GM12878 (cell line): ENCODE measurements at regions not wholly inside any gene's neighbourhood (a gene's known extent, or its start where the extent isn't known, plus 50 kb on each side); places are given as distances from the start of the nearest gene placed in this dataset.

ENCODE experiments used
- ATAC-seq: fragments of 200-7000 bp; cut with Tn5 transposase; 3 replicates; pipeline ENCODE4 v1.9.1; 2020; ENCODE audit warnings: mild to moderate bottlenecking, moderate library complexity
- BruUV-seq: library from RNA; stranded (reverse); fragments of 400-500 nt; replicated peaks from 2 replicates; lab custom pipeline; 2021; lab: Mats Ljungman, UMichigan
- CTCF ChIA-PET: fragments of 300-600 bp; sonication (Branson Sonifier 250); formaldehyde crosslinking; extraction: SDS; loops from one replicate; lab custom pipeline; 2021; ENCODE audit warnings: inconsistent platforms; lab: Yijun Ruan, JAX
- POLR2A ChIA-PET: fragments of 350-600 bp; formaldehyde crosslinking; extraction: SDS; loops from one replicate; lab custom pipeline; 2021; ENCODE audit warnings: inconsistent platforms; lab: Charles Lee
- RAD21 ChIA-PET: fragments of 300-600 bp; sonication (Branson Sonifier 250); formaldehyde crosslinking; loops from one replicate; lab custom pipeline; 2023; ENCODE audit warnings: antibody characterized with exemption; ENCODE audit not compliant: unreplicated experiment; lab: Charles Lee
- SMC1A ChIA-PET: fragments of 300-600 bp; sonication (Branson Sonifier 250); formaldehyde crosslinking; loops from one replicate; lab custom pipeline; 2023; ENCODE audit not compliant: unreplicated experiment, uncharacterized antibody; lab: Charles Lee
- DNase-seq: peaks from one replicate; pipeline ENCODE4 v3.0.0-alpha.2; 2011; ENCODE audit warnings: low read depth, low spot score
- FAIRE-seq: peaks from 3 replicates; lab custom pipeline; 2011; peaks lifted over from hg19 to GRCh38; lab: Jason Lieb, UNC
- H2AFZ ChIP-seq: 2 replicates; pipeline ENCODE4 v1.6.0; 2011; ENCODE audit warnings: low read depth, low read length, control low read depth; ENCODE audit not compliant: control insufficient read depth
- H3K27ac ChIP-seq: 2 replicates; pipeline ENCODE4 v1.5.1; 2011; ENCODE audit warnings: control low read depth; ENCODE audit not compliant: control insufficient read depth, insufficient read depth
- H3K27me3 ChIP-seq, 2 experiments: replicated peaks in 1 of 2; 2 replicates each; pipeline versions ENCODE4 v1.6.0 to v1.6.1; 2011; ENCODE audit warnings: low read length in 1 of 2; ENCODE audit not compliant: control insufficient read depth in 2 of 2, insufficient read depth in 2 of 2
- H3K36me3 ChIP-seq, 2 experiments: 2 replicates each; pipeline ENCODE4 v1.5.1; 2011; ENCODE audit warnings: low read length in 1 of 2; ENCODE audit not compliant: control insufficient read depth in 2 of 2, insufficient read depth in 2 of 2
- H3K4me1 ChIP-seq: 2 replicates; pipeline ENCODE4 v1.6.1; 2011; ENCODE audit warnings: mild to moderate bottlenecking, low read length, moderate library complexity, mixed read lengths; ENCODE audit not compliant: control insufficient read depth, insufficient read depth
- H3K4me2 ChIP-seq: 2 replicates; pipeline ENCODE4 v1.6.0; 2011; ENCODE audit warnings: control low read depth; ENCODE audit not compliant: control insufficient read depth, insufficient read depth
- H3K4me3 ChIP-seq: fragments of 200-600 bp; sonication (generic); 2 replicates; pipeline ENCODE4 v1.5.1; 2016
- H3K79me2 ChIP-seq: 2 replicates; pipeline ENCODE4 v1.6.0; 2011; ENCODE audit warnings: low read length; ENCODE audit not compliant: control insufficient read depth, insufficient read depth
- H3K9ac ChIP-seq: 2 replicates; pipeline ENCODE4 v1.8.0; 2011; ENCODE audit warnings: low read length, control low read depth, mixed read lengths; ENCODE audit not compliant: control insufficient read depth, insufficient read depth
- H3K9me3 ChIP-seq: replicated peaks from 3 replicates; pipeline ENCODE4 v1.5.1; 2011; ENCODE audit warnings: mild to moderate bottlenecking, low read length; ENCODE audit not compliant: control insufficient read depth, insufficient read depth
- H4K20me1 ChIP-seq: 2 replicates; pipeline ENCODE4 v1.6.0; 2011; ENCODE audit not compliant: control insufficient read depth, insufficient read depth
- CHD4 ChIP-seq: fragments of 200-600 bp; sonication (generic); IDR thresholded peaks from 2 replicates; pipeline ENCODE4 v1.6.1; 2016; ENCODE audit warnings: mild to moderate bottlenecking
- IKZF2 ChIP-seq, 2 experiments: fragments of 450-650 bp; IDR thresholded peaks; 2 replicates each; pipeline ENCODE4 v1.6.1; 2017; ENCODE audit warnings: mild to moderate bottlenecking in 2 of 2, moderate library complexity in 2 of 2
- PAX5 ChIP-seq: IDR thresholded peaks from 2 replicates; pipeline ENCODE4 v1.6.1; 2011; ENCODE audit warnings: low read depth, low read length, borderline replicate concordance
- SUPT20H ChIP-seq: IDR thresholded peaks from 2 replicates; pipeline ENCODE4 v1.6.1; 2011; ENCODE audit warnings: low read depth, mild to moderate bottlenecking, low read length, moderate library complexity, borderline replicate concordance; ENCODE audit not compliant: control insufficient read depth
- YY1 ChIP-seq: IDR thresholded peaks from 2 replicates; pipeline ENCODE4 v1.6.1; 2011; ENCODE audit warnings: low read depth, mild to moderate bottlenecking, low read length
- WGBS: methylation state at CpG from one replicate; pipeline ENCODE4 v1.1.6; 2016; ENCODE audit warnings: low lambda C conversion rate; ENCODE audit not compliant: insufficient replicate concordance, insufficient coverage; ENCODE audit errors: missing lambda C conversion rate; 5-methylcytosine and 5-hydroxymethylcytosine counted together
- in situ Hi-C: fragments of 300-500 bp; cut with MboI; formaldehyde crosslinking; loops from 9 replicates; pipeline ENCODE4 v1.14.3; 2018; ENCODE audit warnings: mixed read lengths
- intact Hi-C: fragments of 100-400 bp; cut with micrococcal nuclease; formaldehyde crosslinking; loops from one replicate; pipeline ENCODE4 v1.14.2; 2022; ENCODE audit not compliant: unreplicated experiment
- TF ChIP-seq, protein P1 (sequence below): fragments of 450-650 bp; IDR thresholded peaks from 2 replicates; pipeline ENCODE4 v1.6.1; 2016; ENCODE audit warnings: mild to moderate bottlenecking, moderate library complexity, borderline replicate concordance
- TF ChIP-seq, protein P2 (sequence below): fragments of 450-650 bp; IDR thresholded peaks from 2 replicates; pipeline ENCODE4 v1.6.1; 2017; ENCODE audit warnings: borderline replicate concordance
- TF ChIP-seq, protein P3 (sequence below): IDR thresholded peaks from 2 replicates; pipeline ENCODE4 v1.6.1; 2012; ENCODE audit warnings: mild to moderate bottlenecking, low read depth, low read length
- TF ChIP-seq, protein P4 (sequence below): fragments of 450-650 bp; formaldehyde crosslinking; IDR thresholded peaks from 2 replicates; pipeline ENCODE4 v1.5.0; 2022; ENCODE audit warnings: mild to moderate bottlenecking, missing genetic modification characterization

DNA sequence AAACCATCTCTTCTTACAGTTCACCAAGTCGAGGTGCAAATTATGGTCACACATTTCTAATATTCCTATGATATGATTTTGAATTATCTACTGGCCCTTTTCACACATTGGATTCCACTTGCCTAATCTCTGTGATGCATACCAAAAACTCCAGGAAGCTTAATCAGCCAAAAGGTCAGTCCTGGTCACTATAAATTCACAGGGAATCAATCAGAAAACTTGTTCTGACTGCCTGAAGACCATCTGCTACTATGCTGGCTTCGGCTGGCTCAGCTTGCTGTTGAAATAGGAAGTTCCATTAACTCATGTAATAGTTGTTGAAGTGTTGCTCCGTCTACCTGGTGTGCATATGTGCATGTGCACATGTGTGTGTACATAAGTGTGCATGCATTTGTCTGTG is 142.8 kb upstream of the FLRT2 start:
- no peaks in the 10 kb centered on the region for H3K9me3 ChIP-seq
- RAD21 ChIA-PET, result no interaction called here
- ATAC-seq (no peak), FAIRE-seq (no peak), DNase-seq (no peak)
- CTCF ChIA-PET, result no interaction called here
- H4K20me1 ChIP-seq, result no peaks in the 10 kb centered on the region
- POLR2A ChIA-PET, result no interaction called here
- no peak overlapping the region for H2AFZ ChIP-seq
- no peaks in the 10 kb centered on the region for H3K79me2 ChIP-seq
- WGBS, result 1% methylated on average over 3 of the region's 3 CpGs
- H3K9ac ChIP-seq, result no peak overlapping the region
- no peak overlapping the region for H3K27ac ChIP-seq
- no peaks in the 10 kb centered on the region for H3K4me1 ChIP-seq
- SMC1A ChIA-PET, result no interaction called here
- no peak overlapping the region for H3K4me3 ChIP-seq
- intact Hi-C loops, result no loop called here
- BruUV-seq, result no TSS peak
- H3K4me2 ChIP-seq, result no peak overlapping the region
- in situ Hi-C loops, result no loop called here
- H3K27me3 ChIP-seq, result no peaks in the 10 kb centered on the region
- H3K36me3 ChIP-seq, result no peaks in the 10 kb centered on the region
- TF ChIP-seq IKZF2 (IDR thresholded peaks at IDR 0.05), result no peak
- TF ChIP-seq, protein P1, sequence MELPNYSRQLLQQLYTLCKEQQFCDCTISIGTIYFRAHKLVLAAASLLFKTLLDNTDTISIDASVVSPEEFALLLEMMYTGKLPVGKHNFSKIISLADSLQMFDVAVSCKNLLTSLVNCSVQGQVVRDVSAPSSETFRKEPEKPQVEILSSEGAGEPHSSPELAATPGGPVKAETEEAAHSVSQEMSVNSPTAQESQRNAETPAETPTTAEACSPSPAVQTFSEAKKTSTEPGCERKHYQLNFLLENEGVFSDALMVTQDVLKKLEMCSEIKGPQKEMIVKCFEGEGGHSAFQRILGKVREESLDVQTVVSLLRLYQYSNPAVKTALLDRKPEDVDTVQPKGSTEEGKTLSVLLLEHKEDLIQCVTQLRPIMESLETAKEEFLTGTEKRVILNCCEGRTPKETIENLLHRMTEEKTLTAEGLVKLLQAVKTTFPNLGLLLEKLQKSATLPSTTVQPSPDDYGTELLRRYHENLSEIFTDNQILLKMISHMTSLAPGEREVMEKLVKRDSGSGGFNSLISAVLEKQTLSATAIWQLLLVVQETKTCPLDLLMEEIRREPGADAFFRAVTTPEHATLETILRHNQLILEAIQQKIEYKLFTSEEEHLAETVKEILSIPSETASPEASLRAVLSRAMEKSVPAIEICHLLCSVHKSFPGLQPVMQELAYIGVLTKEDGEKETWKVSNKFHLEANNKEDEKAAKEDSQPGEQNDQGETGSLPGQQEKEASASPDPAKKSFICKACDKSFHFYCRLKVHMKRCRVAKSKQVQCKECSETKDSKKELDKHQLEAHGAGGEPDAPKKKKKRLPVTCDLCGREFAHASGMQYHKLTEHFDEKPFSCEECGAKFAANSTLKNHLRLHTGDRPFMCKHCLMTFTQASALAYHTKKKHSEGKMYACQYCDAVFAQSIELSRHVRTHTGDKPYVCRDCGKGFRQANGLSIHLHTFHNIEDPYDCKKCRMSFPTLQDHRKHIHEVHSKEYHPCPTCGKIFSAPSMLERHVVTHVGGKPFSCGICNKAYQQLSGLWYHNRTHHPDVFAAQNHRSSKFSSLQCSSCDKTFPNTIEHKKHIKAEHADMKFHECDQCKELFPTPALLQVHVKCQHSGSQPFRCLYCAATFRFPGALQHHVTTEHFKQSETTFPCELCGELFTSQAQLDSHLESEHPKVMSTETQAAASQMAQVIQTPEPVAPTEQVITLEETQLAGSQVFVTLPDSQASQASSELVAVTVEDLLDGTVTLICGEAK, result no peak
- TF ChIP-seq, protein P2, sequence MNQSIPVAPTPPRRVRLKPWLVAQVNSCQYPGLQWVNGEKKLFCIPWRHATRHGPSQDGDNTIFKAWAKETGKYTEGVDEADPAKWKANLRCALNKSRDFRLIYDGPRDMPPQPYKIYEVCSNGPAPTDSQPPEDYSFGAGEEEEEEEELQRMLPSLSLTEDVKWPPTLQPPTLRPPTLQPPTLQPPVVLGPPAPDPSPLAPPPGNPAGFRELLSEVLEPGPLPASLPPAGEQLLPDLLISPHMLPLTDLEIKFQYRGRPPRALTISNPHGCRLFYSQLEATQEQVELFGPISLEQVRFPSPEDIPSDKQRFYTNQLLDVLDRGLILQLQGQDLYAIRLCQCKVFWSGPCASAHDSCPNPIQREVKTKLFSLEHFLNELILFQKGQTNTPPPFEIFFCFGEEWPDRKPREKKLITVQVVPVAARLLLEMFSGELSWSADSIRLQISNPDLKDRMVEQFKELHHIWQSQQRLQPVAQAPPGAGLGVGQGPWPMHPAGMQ, result no peak
- no peak for TF ChIP-seq CHD4
- TF ChIP-seq YY1, result no peak
- no peak for TF ChIP-seq SUPT20H
- TF ChIP-seq, protein P3, sequence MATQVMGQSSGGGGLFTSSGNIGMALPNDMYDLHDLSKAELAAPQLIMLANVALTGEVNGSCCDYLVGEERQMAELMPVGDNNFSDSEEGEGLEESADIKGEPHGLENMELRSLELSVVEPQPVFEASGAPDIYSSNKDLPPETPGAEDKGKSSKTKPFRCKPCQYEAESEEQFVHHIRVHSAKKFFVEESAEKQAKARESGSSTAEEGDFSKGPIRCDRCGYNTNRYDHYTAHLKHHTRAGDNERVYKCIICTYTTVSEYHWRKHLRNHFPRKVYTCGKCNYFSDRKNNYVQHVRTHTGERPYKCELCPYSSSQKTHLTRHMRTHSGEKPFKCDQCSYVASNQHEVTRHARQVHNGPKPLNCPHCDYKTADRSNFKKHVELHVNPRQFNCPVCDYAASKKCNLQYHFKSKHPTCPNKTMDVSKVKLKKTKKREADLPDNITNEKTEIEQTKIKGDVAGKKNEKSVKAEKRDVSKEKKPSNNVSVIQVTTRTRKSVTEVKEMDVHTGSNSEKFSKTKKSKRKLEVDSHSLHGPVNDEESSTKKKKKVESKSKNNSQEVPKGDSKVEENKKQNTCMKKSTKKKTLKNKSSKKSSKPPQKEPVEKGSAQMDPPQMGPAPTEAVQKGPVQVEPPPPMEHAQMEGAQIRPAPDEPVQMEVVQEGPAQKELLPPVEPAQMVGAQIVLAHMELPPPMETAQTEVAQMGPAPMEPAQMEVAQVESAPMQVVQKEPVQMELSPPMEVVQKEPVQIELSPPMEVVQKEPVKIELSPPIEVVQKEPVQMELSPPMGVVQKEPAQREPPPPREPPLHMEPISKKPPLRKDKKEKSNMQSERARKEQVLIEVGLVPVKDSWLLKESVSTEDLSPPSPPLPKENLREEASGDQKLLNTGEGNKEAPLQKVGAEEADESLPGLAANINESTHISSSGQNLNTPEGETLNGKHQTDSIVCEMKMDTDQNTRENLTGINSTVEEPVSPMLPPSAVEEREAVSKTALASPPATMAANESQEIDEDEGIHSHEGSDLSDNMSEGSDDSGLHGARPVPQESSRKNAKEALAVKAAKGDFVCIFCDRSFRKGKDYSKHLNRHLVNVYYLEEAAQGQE, result no peak
- no peak for TF ChIP-seq PAX5
- TF ChIP-seq, protein P4, sequence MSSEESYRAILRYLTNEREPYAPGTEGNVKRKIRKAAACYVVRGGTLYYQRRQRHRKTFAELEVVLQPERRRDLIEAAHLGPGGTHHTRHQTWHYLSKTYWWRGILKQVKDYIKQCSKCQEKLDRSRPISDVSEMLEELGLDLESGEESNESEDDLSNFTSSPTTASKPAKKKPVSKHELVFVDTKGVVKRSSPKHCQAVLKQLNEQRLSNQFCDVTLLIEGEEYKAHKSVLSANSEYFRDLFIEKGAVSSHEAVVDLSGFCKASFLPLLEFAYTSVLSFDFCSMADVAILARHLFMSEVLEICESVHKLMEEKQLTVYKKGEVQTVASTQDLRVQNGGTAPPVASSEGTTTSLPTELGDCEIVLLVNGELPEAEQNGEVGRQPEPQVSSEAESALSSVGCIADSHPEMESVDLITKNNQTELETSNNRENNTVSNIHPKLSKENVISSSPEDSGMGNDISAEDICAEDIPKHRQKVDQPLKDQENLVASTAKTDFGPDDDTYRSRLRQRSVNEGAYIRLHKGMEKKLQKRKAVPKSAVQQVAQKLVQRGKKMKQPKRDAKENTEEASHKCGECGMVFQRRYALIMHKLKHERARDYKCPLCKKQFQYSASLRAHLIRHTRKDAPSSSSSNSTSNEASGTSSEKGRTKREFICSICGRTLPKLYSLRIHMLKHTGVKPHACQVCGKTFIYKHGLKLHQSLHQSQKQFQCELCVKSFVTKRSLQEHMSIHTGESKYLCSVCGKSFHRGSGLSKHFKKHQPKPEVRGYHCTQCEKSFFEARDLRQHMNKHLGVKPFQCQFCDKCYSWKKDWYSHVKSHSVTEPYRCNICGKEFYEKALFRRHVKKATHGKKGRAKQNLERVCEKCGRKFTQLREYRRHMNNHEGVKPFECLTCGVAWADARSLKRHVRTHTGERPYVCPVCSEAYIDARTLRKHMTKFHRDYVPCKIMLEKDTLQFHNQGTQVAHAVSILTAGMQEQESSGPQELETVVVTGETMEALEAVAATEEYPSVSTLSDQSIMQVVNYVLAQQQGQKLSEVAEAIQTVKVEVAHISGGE (CRISPR knock-in tag), result no peak
